OCI-LY3 (cell line): ENCODE measurements at regions not wholly inside any gene's neighbourhood (a gene's known extent, or its start where the extent isn't known, plus 50 kb on each side); places are given as distances from the start of the nearest gene placed in this dataset.

ENCODE experiments used
- CTCF ChIP-seq: fragments of 200-600, 300-600 bp; sonication (generic); IDR thresholded peaks from 2 replicates; pipeline ENCODE4 v1.5.1; 2014; ENCODE audit warnings: antibody characterized with exemption, low read length, low read depth
- EZH2phosphoT487 ChIP-seq: fragments of 200-600 bp; shearing (Covaris generic); IDR thresholded peaks from 2 replicates; pipeline ENCODE4 v1.6.1; 2018; ENCODE audit warnings: antibody characterized with exemption, mixed run types, low read depth

- TF ChIP-seq CTCF (no peak), EZH2phosphoT487 (no peak)
These were observed 464.7 kb downstream of the MEIS1 start for GRCh38 chr2:66899648-66900047.
